AG08396 (cell line): ENCODE measurements at regions not wholly inside any gene's neighbourhood (a gene's known extent, or its start where the extent isn't known, plus 50 kb on each side); places are given as distances from the start of the nearest gene placed in this dataset.

Experiments used
- DNase-seq: peaks from one replicate; pipeline ENCODE4 v3.0.0; 2012; ENCODE audit warnings: low spot score, mixed read lengths

- DNase-seq = no peak
Observed at GRCh38 chr16:81185416-81185815, 53.1 kb upstream of the BCO1 start.

GRCh38 chr16:81181013-81181720, 57.3 kb upstream of the BCO1 start:
- DNase-seq = peak; percentile 86

- no peak for DNase-seq
Observed at GRCh38 chr16:81180578-81180977, 57.9 kb upstream of the BCO1 start.

GRCh38 chr16:81179219-81179618, 59.3 kb upstream of the BCO1 start:
- no peak for DNase-seq

GRCh38 chr16:81175325-81175891, 63.1 kb upstream of the BCO1 start:
- peak; percentile 60 for DNase-seq

- DNase-seq = peak; percentile 39
Observed at GRCh38 chr16:81174644-81175324, 63.7 kb upstream of the BCO1 start.

GRCh38 chr16:81172769-81173658, 65.5 kb upstream of the BCO1 start:
- no peak for DNase-seq

- DNase-seq = no peak
Observed at GRCh38 chr16:81170824-81171223, 67.7 kb upstream of the BCO1 start.

GRCh38 chr16:81168406-81168805, 70.1 kb upstream of the BCO1 start:
- DNase-seq = no peak

- DNase-seq = no peak
Observed at GRCh38 chr16:81167851-81168250, 70.6 kb upstream of the BCO1 start.

GRCh38 chr16:81166417-81167300, 70.5 kb upstream of the GCSH start:
- no peak for DNase-seq

GRCh38 chr16:81165411-81166097, 69.4 kb upstream of the GCSH start:
- DNase-seq = no peak

GRCh38 chr16:81164958-81165357, 68.8 kb upstream of the GCSH start:
- DNase-seq = no peak

- no peak for DNase-seq
Observed at GRCh38 chr16:81164481-81164880, 68.3 kb upstream of the GCSH start.

- DNase-seq = no peak
Observed at GRCh38 chr16:81163671-81164070, 67.5 kb upstream of the GCSH start.

GRCh38 chr16:81158964-81159363, 62.8 kb upstream of the GCSH start:
- no peak for DNase-seq

- no peak for DNase-seq
Observed at GRCh38 chr16:81155769-81156168, 59.6 kb upstream of the GCSH start.

GRCh38 chr16:81151648-81152310, 55.6 kb upstream of the GCSH start:
- no peak for DNase-seq

- no peak for DNase-seq
Observed at GRCh38 chr16:81149614-81150013, 53.4 kb upstream of the GCSH start.

- no peak for DNase-seq
Observed at GRCh38 chr16:81148277-81148676, 52.1 kb upstream of the GCSH start.
